Stimulated activated CD8-positive, alpha-beta memory T cell treated with anti-CD3 and anti-CD28 coated beads, Interleukin-4, amount 100 ng/mL, for 48 hours (primary cell): ENCODE measurements at regions not wholly inside any gene's neighbourhood (a gene's known extent, or its start where the extent isn't known, plus 50 kb on each side); places are given as distances from the start of the nearest gene placed in this dataset.
"Not testable (repeated sequence)": the region's sequence is repeated elsewhere in the genome, so short reads cannot be mapped to it uniquely, and the experiment has no call there.

ENCODE experiments used
- DNase-seq: peaks from one replicate; pipeline ENCODE4 v3.0.0-alpha.2; 2020

GRCh38 chr5:165035520-165035919 is 1530.1 kb downstream of the MAT2B start:
- DNase-seq: no peak

- DNase-seq: no peak
Measured at GRCh38 chr5:165039748-165040147, 1534.3 kb downstream of the MAT2B start.

GRCh38 chr5:165045941-165046340 is 1540.5 kb downstream of the MAT2B start:
- not testable (repeated sequence) for DNase-seq

GRCh38 chr5:165055476-165055875 is 1550.1 kb downstream of the MAT2B start:
- DNase-seq: no peak

GRCh38 chr5:165057145-165057544 is 1551.7 kb downstream of the MAT2B start:
- DNase-seq: no peak

- no peak for DNase-seq
Measured at GRCh38 chr5:165066751-165067385, 1561.4 kb downstream of the MAT2B start.

- DNase-seq: no peak
Measured at GRCh38 chr5:165076686-165077085, 1571.3 kb downstream of the MAT2B start.

- no peak for DNase-seq
Measured at GRCh38 chr5:165079389-165079788, 1574.0 kb downstream of the MAT2B start.

GRCh38 chr5:165083394-165083793 is 1578.0 kb downstream of the MAT2B start:
- DNase-seq: no peak

- DNase-seq: no peak
Measured at GRCh38 chr5:165086465-165086864, 1581.0 kb downstream of the MAT2B start.

- DNase-seq: no peak
Measured at GRCh38 chr5:165094782-165095181, 1589.4 kb downstream of the MAT2B start.

- DNase-seq: no peak
Measured at GRCh38 chr5:165101709-165102108, 1596.3 kb downstream of the MAT2B start.

- DNase-seq: no peak
Measured at GRCh38 chr5:165104611-165105010, 1599.2 kb downstream of the MAT2B start.

GRCh38 chr5:165108809-165109208 is 1603.4 kb downstream of the MAT2B start:
- no peak for DNase-seq

GRCh38 chr5:165119175-165119574 is 1613.8 kb downstream of the MAT2B start:
- DNase-seq: no peak

GRCh38 chr5:165126598-165126997 is 1621.2 kb downstream of the MAT2B start:
- DNase-seq: no peak

GRCh38 chr5:165127941-165128340 is 1622.5 kb downstream of the MAT2B start:
- no peak for DNase-seq

GRCh38 chr5:165130656-165131055 is 1625.2 kb downstream of the MAT2B start:
- no peak for DNase-seq

- DNase-seq: no peak
Measured at GRCh38 chr5:165134155-165134554, 1628.7 kb downstream of the MAT2B start.

GRCh38 chr5:165135565-165135964 is 1630.1 kb downstream of the MAT2B start:
- DNase-seq: no peak

- no peak for DNase-seq
Measured at GRCh38 chr5:165137701-165138100, 1632.3 kb downstream of the MAT2B start.

GRCh38 chr5:165138236-165138635 is 1632.8 kb downstream of the MAT2B start:
- DNase-seq: no peak

GRCh38 chr5:165139262-165139661 is 1633.8 kb downstream of the MAT2B start:
- no peak for DNase-seq

- DNase-seq: no peak
Measured at GRCh38 chr5:165139721-165140120, 1634.3 kb downstream of the MAT2B start.

- no peak for DNase-seq
Measured at GRCh38 chr5:165143741-165144140, 1638.3 kb downstream of the MAT2B start.
